ENCODE measurements at regions not wholly inside any gene's neighbourhood (a gene's known extent, or its start where the extent isn't known, plus 50 kb on each side); places are given as distances from the start of the nearest gene placed in this dataset.

DNA sequence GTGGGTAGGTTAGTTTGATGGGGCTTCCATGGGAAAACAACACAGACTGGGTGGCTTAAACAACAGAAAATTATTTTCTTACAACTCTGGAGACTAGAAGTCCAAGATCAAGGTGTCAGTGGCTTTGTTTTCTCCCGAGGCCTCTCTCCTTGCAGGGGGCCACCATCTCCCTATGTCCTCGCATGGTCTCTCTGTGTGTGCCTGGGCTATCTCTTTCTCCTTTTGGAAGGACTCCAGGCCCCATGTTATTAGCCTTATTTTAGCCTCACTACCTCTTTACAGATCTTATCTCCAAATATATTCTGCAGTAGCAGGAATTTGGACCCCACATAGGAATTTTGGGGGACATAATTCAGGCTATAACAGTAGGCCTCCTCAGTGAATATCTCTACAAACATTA, 372.7 kb upstream of the FAT3 start:
- no peak for DNase-seq (ENCODE audit: low read depth)
- in situ Hi-C loops (cut with HindIII; ENCODE audit: low pct_unique_long_range_greater_than_20kb, low sequenced_read_pairs), result no loop called here

DNA sequence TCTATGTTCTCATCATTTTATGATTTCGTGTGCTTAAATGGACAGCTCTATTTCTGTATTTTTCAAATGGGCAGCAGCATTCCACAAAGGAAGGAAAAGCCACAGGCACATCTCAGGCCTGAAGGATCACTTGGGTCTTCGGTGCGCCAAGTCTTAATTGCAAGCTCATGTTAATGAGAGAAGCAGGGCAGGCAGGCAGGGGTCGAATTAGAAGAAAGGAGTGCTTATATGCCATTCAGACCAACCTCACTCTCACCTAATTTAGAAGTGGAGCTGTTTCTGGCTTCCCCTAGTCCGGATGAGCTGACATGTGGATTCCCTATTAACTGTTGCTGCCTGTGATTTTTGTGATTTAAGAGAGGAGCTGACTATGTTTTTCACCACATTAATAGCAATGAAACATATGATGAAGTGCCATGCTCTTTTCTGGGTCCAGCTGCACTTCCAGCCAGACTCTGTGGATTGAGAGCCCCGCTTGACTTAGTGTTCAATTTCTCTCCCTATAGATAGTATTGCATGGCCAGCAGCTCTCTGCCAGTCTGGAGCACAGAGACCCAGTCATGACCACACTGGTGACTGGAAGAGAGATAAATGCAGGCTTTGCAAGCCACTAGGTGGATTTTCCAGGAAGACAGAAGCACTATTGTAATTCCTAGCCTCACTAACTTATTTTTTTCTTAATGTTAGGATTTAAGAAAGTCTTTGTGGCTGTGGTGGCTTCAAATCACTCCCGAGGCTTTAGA, 373.9 kb upstream of the FAT3 start:
- in situ Hi-C loops (cut with HindIII; ENCODE audit: low pct_unique_long_range_greater_than_20kb, low sequenced_read_pairs), result no loop called here

GRCh38 chr11:91850021-91850420, 374.6 kb upstream of the FAT3 start:
- no peak for DNase-seq (ENCODE audit: low read depth)
- in situ Hi-C loops (cut with HindIII; ENCODE audit: low pct_unique_long_range_greater_than_20kb, low sequenced_read_pairs), result no loop called here

More for the DNA sequence above, 373.9 kb upstream of the FAT3 start:
- no peak for DNase-seq (ENCODE audit: low read depth)

GRCh38 chr11:91846649-91847048, 378.0 kb upstream of the FAT3 start:
- in situ Hi-C loops (cut with HindIII; ENCODE audit: low pct_unique_long_range_greater_than_20kb, low sequenced_read_pairs), result no loop called here
- no peak for DNase-seq (ENCODE audit: low read depth)

DNA sequence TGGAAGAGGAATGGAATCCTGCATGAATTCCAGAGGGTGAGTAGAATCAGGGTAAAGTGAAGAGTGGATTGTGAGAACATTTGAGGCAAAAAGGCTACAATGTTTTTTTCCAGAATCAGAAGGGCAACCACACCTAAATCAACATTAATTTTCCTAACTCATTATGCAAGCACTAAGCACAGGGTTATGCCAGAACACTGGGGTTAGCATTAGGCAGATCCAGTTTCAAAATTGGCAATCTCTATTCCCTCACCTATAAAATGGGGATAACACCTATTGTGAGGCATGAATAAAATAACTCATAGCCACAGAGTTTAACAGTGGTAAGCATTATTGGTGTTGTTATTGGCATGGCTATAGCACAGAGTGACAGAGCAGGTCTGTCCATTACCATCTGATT, 378.6 kb upstream of the FAT3 start:
- in situ Hi-C loops (cut with HindIII; ENCODE audit: low pct_unique_long_range_greater_than_20kb, low sequenced_read_pairs), result no loop called here
- DNase-seq (ENCODE audit: low read depth), result no peak

GRCh38 chr11:91840640-91841240, 383.9 kb upstream of the FAT3 start:
- DNase-seq (ENCODE audit: low read depth), result no peak

DNA sequence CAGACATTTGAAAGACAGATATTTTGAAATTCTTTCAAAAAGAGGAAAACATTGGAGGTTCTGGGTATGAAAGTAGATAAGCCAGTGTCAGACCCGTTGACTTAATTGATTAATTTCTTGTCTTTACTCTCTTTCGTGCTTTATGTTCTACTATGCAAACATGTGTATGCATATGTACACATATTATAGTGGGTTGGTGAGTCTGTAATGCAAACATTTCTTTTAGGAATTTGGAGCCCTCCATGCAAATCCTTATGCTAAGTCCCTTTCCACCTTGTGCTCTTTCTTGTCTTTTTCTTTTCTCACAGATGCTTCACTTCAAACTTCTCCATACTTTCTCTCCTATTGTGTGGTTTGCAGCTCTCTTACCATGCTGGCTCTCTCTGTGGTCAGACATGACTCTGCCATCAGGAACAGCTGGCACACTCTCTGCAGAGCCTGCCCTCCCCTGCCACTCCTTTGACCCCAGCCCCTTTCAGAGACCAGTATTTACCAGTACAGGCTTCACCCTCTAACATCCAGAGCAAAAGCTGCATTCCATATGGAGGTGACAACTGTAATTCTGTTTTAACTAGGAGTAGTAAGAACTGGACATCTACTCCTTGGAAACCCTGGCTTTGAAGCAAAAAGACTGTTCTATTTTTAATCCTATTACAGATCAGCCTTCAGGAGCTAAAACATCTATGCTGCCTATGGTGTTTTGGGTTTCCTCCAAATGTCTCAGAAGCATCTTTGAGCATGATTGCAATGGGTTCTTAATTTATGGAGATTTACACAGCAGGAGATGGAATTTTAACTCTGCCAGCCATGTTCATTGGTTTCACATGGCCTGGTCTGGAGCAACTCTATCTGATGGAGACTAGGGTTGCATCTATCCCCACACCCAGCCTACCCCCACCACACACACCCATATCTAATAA, 386.9 kb upstream of the FAT3 start:
- DNase-seq (ENCODE audit: low read depth), result no peak
- in situ Hi-C loops (cut with HindIII; ENCODE audit: low pct_unique_long_range_greater_than_20kb, low sequenced_read_pairs), result no loop called here

More at GRCh38 chr11:91840640-91841240, 383.9 kb upstream of the FAT3 start:
- in situ Hi-C loops (cut with HindIII; ENCODE audit: low pct_unique_long_range_greater_than_20kb, low sequenced_read_pairs), result no loop called here

DNA sequence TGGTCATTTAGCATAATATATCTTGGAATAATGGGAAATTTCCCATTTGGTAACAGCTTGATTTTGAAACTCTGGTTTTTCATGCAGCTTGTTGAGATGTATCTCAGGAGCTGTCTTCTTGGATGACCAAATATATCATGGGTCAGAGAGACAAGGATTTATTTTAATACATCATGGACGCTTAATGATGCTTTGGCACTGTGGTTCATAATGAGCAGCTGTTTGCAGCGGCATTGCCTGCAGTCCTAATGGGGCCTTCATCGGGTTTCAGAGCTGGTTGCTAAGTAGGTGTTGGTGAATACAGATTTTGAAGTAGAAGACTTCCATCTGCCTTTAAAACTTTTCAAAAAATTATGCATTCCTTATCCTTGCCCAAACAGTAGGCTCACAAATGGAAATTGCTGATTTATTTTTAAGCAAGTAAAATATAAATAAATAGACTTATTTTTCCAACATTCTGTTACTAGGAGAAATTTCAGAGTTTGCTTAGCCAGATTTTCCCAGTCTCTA, 389.5 kb upstream of the FAT3 start:
- in situ Hi-C loops (cut with HindIII; ENCODE audit: low pct_unique_long_range_greater_than_20kb, low sequenced_read_pairs), result no loop called here
- DNase-seq (ENCODE audit: low read depth), result no peak

DNA sequence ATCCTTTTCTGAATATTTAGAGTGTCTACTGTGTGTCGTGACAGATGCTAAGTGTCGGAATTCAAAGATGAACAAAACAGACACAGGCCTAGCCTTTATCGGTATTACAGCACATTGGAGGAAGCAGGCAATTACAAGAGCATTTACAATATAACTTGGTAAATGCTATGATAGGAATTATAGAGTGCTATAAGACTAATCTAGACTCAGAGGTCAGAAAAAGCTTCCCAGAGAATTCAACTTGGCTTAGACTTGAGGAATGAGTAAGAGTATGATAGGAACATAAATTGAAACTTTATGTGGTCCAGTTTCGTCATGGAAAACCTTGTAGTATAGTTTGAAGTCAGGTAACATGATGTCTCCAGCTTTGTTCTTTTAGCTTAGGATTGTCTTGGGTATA, 395.7 kb upstream of the FAT3 start:
- in situ Hi-C loops (cut with HindIII; ENCODE audit: low pct_unique_long_range_greater_than_20kb, low sequenced_read_pairs), result no loop called here
- no peak for DNase-seq (ENCODE audit: low read depth)

DNA sequence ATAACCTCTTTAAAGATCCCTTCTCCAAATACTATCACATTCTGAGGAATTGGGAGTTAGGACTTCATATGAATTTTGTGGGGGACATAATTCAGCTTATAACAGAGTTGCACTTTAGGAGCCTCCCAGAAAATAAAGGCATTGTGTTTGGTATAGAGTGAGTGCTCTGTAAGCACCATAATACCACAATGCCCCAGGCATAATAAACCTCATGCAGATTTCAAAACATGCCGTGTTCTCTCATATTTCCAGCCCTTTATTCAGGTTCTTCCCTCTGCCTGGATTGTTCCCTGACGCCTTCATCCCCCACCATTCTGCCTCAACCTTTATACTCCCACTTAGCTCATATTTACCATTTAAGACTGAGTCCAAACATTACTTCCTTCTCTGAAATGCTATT, 398.8 kb upstream of the FAT3 start:
- no peak for DNase-seq (ENCODE audit: low read depth)
- in situ Hi-C loops (cut with HindIII; ENCODE audit: low pct_unique_long_range_greater_than_20kb, low sequenced_read_pairs), result no loop called here

DNA sequence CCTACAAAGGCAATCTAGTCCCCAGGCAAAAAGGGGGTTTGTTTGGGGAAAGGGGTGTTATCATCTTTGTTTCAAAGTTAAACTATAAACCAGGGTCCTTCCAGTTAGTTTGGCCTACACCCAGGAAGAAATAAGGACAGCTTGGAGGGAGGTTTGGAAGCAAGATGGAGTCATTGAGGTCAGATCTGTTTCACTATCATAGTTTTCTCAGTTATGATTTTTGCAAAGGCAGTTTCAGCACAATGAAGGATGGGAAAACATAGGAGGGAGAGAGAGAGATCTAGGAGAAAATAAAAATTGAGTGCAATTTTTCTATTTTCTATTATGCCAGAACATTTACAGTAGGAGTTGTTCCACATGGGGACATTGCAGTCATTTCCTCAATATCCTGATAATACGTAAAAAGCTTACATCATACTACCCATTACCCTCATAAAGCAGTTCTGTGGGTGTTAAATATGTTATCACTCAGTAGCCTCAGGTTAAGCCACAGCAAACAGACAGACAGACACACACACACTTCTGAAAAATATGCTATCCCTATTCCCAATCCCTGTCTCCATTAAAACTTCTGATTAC, 401.3 kb upstream of the FAT3 start:
- in situ Hi-C loops (cut with HindIII; ENCODE audit: low pct_unique_long_range_greater_than_20kb, low sequenced_read_pairs), result no loop called here
- no peak for DNase-seq (ENCODE audit: low read depth)

GRCh38 chr11:91822805-91823204, 401.8 kb upstream of the FAT3 start:
- no peak for DNase-seq (ENCODE audit: low read depth)
- in situ Hi-C loops (cut with HindIII; ENCODE audit: low pct_unique_long_range_greater_than_20kb, low sequenced_read_pairs), result no loop called here

DNA sequence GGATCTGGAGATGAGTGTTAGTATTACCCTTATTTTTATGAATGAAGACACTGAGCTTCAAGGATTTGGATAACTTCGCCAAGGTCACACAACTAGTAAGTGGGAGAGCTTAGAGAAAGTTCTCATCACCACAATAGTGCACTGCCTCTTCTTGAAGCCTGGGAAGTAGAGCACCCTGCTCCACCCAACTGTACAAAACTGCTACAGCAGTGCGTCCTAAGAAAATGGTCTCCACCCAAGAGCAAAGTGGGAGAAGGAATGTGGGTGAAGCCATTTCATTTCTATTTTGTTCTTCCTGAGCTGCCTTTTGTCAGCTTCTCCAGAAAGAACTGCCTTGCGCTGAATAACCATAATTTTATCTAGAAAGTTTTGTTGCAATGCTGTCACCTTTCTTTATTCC, 403.9 kb upstream of the FAT3 start:
- DNase-seq (ENCODE audit: low read depth), result no peak
- in situ Hi-C loops (cut with HindIII; ENCODE audit: low pct_unique_long_range_greater_than_20kb, low sequenced_read_pairs), result no loop called here

DNA sequence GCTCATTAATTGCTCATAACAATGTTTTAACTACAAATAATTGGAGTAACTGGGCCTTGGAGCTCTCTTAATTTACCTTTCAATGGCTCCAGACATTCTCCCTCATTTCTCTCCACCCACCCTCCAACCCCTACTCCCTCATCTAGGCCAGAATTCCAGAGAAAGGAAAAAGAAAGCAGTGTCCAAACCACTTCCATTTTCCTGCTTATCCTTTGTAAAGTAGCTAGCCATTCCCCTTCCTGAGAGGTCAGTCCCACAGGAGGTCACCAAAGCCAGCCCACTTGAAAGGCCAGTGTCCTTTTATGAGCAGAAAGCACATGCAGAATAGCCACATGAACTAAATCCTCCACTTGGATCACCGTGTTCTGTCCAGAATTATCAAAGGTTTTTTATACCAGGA, 404.8 kb upstream of the FAT3 start:
- in situ Hi-C loops (cut with HindIII; ENCODE audit: low pct_unique_long_range_greater_than_20kb, low sequenced_read_pairs), result no loop called here
- no peak for DNase-seq (ENCODE audit: low read depth)

DNA sequence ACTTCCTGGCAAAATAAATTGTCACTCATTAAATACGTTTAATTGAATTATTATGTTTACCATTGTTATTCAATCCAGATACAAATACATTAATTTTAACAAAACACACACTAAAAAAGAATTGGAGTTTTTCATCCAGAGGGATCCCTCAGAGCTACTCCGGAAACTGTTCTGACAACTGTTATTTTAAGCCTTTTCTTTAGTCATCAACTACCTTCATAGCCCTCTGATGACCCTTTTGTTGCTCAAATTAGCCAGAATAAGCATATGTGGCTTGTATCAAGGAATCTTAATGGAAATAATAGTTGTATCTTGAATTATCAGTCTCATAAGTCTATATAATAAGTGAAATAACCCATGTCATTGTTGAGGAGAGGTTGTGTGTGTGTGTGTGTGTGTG, 405.4 kb upstream of the FAT3 start:
- no peak for DNase-seq (ENCODE audit: low read depth)
- in situ Hi-C loops (cut with HindIII; ENCODE audit: low pct_unique_long_range_greater_than_20kb, low sequenced_read_pairs), result no loop called here

- in situ Hi-C loops (cut with HindIII; ENCODE audit: low pct_unique_long_range_greater_than_20kb, low sequenced_read_pairs), result no loop called here
- DNase-seq (ENCODE audit: low read depth), result no peak
These were observed 406.6 kb upstream of the FAT3 start for GRCh38 chr11:91817996-91818395.

GRCh38 chr11:91813263-91813662, 411.4 kb upstream of the FAT3 start:
- DNase-seq (ENCODE audit: low read depth), result no peak
- in situ Hi-C loops (cut with HindIII; ENCODE audit: low pct_unique_long_range_greater_than_20kb, low sequenced_read_pairs), result no loop called here

DNA sequence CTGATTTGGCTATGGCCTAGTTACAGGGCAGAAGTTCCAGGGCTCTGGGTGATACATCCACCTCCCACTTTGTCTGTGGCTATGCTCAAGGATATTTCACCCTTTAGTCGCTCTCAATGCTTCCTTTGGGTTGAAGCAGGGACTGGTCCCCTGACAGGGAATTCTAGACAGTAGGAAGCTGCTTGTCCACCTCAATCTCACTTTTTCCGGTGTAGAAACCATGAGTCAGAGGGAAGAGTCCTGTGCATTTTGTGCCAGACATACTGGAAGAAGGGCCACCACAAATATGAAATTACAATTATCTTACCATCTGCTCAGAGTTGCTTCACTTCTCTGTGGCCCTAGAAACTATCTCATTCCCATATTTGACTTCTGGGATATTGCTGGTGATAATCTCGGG, 413.7 kb upstream of the FAT3 start:
- in situ Hi-C loops (cut with HindIII; ENCODE audit: low pct_unique_long_range_greater_than_20kb, low sequenced_read_pairs), result no loop called here
- no peak for DNase-seq (ENCODE audit: low read depth)

DNA sequence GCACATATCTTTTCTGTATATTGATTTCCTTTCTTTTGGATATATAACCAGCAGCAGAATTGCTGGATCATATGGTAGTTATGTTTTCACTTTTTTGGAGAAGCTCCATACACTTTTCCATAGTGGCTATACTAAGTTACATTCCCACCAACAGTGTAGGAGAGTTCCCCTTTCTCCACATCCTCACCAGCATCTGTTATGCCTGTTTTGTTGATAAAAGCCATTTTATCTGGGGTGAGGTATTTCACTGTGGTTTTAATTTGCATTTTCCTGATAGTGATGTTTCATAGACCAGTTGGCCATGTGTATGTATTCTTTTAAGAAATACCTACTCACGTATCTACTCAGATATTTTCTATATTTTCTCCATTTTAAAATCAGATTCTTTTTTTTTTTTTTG, 419.3 kb upstream of the FAT3 start:
- in situ Hi-C loops (cut with HindIII; ENCODE audit: low pct_unique_long_range_greater_than_20kb, low sequenced_read_pairs), result no loop called here
- no peak for DNase-seq (ENCODE audit: low read depth)

Data from Caki2 (cell line).